HG03135 (cell line): ENCODE measurements at regions not wholly inside any gene's neighbourhood (a gene's known extent, or its start where the extent isn't known, plus 50 kb on each side); places are given as distances from the start of the nearest gene placed in this dataset.

ENCODE experiments used
- ATAC-seq: cut with Tn5 transposase; IDR thresholded peaks from one replicate; pipeline ENCODE4 v1.9.1; 2021; ENCODE audit warnings: mild to moderate bottlenecking, moderate library complexity; ENCODE audit not compliant: unreplicated experiment

GRCh38 chr2:176466918-176467452 lies 197.7 kb downstream of the MTX2 start:
- no peak for ATAC-seq

DNA sequence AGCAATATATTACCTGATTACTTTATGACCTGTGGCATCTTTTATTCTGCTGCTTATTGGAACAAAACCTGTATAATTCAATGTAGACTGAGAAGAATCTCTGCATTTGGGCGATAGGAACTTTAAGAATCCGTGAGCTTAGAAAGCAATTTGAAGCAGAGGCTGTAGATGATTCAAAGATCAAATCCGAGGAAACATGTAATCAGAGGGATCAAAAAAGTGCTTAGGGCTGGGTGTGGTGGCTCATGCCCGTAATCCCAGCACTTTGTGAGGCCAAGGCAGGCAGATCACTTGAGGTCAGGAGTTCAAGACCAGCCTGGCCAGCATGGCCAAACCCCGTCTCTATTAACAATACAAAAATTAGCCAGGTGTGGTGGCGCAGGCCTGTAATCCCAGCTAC lies 198.4 kb downstream of the MTX2 start:
- ATAC-seq: no peak

DNA sequence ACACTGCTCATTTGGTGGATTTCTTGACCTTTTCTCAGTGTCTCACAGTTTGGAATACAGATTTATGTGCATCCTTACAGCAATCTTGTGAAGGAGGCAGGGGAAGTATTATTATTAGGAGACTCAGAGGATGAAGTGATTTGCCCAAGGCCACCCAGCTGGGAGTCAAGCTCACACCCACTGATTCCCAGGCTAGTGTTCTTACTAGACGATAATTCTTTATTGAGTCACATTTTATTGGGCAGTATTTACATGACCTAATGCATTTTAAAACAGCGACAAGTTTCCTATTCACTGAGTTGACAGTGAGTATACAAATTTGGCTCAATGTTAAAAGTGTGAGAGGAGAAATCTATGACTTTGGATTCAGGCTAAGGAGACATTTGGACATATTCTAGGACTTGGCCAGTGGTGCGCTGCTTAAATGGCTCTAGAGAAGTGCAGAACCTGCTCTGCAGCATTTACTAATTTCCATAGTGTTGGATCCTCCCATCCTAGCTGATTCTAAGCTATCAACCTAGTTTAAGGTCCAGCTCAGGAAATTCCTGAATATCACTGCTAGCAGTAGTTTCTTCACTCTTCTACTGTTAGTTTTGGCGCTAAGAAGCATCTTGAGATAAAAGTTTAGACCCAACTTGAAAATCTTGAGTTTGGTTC lies 199.3 kb downstream of the MTX2 start:
- ATAC-seq: no peak

DNA sequence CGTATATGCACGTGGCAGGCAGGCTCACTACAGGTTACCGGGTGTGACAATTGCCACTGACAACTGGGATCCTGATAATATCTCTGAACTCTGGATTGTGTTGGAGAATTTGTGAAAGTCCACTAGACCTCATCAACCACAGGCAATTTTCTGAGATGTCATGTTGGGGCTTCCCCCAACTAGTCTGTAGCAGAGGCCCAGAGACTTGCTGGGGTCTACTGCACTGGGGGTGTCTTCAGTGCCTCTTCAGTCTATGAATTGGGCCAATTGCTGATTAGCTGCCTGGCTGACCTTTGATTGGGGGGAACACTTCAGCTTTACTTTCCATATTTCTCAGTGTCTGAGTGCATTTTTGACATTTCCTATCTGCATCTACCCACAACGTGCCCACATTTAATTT lies 201.5 kb downstream of the MTX2 start:
- ATAC-seq: no peak

- ATAC-seq: no peak
These were observed 202.7 kb downstream of the MTX2 start for GRCh38 chr2:176471949-176472348.

DNA sequence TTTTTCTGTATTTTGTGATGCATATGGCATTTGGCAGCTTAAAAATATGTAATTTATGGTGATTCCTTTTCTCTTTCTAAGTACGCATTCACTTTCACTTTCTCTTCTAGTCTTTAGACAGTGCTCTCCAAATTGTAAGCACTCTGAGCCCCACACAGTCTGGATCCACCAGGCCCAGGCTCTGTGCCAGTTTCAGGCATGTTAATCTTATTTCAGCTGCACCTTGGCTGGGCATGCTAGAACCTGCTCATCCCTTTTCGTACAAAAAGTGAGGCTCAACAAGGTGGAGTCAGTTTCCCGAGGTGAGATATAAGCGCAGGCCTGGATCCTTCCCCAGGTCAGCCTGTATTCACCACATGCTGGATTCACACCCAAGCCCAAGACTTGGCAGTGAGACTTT lies 203.9 kb downstream of the MTX2 start:
- no peak for ATAC-seq

- no peak for ATAC-seq
These were observed 204.6 kb downstream of the MTX2 start for GRCh38 chr2:176473851-176474250.

DNA sequence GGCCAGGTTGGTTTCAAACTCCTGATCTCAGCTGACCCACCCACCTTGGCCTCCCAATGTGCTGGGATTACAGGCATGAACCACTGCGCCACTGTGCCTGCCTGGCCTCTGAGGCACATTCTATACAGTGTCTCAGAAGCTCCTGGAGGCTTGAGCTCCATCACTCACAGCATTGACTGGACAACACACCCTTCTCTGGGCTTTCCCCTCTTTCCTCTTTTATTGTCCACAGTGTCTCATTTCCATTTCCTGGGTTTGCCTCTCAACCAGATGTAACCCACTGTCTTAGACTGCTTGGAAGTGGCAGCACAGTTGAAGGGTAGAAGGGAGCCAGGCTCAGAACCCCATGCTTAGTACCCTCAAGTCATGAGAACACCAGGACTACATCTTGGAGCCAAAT lies 208.1 kb downstream of the MTX2 start:
- ATAC-seq: no peak

GRCh38 chr2:176479961-176480360 lies 210.7 kb downstream of the MTX2 start:
- ATAC-seq: no peak

GRCh38 chr2:176482107-176482506 lies 212.9 kb downstream of the MTX2 start:
- ATAC-seq: no peak

DNA sequence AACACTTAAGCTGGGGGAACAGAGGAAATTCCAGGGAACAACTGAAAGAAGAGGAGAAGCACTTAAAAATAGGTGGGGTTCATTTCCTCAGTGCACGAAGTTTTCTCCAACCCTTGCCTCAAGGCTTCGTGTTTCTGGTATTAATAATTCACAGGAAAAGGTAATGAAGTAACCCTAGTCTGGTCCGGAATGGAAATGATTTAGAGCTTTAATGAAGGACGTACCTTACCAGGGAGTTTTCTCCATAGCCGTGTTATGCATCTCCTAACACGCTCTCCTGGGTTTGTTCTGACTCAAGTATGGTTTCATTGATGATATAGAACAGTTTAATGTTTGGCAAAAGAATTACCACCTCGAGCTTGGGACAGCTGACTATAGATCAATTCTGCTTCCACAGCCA lies 214.2 kb downstream of the MTX2 start:
- ATAC-seq: no peak

GRCh38 chr2:176483901-176484568 lies 214.8 kb downstream of the MTX2 start:
- ATAC-seq: no peak

DNA sequence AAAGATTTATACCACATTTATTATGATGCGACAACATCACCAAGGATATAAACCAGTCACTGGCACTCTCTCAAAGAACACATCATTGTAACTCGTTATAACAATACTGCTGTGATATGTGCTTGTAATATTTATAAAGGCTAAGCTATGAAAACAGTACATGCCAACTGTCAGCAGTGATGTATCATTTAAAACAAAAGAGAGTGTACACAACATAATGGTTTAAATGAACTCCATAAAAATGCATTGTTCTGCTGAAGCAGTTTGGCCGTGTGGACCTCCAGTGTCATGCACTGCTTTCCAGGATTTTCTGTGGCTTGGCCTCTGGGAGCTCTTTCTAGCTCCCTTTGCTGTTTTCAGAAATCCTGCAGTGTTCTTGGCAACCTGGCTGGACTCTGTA lies 215.6 kb downstream of the MTX2 start:
- ATAC-seq: no peak

DNA sequence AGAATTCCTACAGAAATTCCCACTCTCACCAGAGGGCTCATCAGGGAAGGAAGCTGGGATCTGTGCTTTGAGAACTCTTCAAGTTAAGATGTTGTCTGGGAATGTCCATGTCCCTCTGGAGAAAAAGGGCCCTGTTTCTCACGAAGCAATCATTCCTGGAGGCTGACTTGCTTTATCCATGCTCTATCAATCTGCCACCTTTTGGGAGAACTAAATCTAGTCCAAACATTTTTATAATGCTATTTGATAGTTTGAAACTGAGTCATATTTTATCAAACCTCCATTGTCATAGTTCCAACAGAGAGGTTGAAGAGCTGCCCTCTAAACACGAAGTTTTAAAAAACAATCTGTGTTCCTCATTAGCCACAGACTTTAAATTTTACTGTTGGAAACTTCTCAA lies 219.2 kb downstream of the MTX2 start:
- no peak for ATAC-seq

GRCh38 chr2:176490061-176490861 lies 221.0 kb downstream of the MTX2 start:
- no peak for ATAC-seq

DNA sequence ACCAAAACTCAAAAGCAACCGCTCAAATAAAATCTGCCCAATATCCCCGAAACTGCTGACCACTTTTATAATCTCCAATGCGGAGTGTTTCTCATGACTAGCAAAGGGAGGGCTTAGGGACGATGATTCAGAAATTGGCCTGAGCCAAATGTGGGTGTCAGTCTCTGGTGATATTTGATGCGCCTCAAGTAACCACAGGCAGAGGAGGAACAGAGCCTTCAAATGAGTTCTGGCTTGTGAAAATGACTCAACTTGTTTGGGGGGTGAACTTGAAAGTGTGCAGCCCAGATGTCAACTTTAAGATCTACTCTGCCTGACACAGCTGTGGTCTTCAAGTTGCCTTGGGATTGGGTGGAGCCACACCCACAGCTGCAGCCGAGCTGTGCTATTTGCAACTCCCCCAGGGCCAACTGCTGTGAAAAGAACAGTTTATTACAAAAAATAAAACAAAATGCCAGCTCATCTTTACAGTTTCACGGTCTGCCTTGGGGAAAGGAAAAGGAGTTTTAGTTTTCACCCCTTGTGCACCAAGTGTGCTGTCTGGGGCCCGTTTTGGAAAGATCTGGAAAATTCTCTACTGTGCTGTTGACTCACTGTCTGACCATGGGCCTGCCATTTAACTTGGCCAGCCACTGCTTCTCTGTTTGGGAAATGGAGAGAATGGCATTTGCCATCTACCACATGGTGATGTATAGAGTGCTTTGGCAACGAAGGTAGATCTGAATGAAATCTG lies 222.1 kb downstream of the MTX2 start:
- peak; percentile 84 for ATAC-seq

- ATAC-seq: no peak
These were observed 223.3 kb downstream of the MTX2 start for GRCh38 chr2:176492583-176492982.

GRCh38 chr2:176493226-176493825 lies 224.1 kb downstream of the MTX2 start:
- no peak for ATAC-seq

GRCh38 chr2:176493909-176494308 lies 224.7 kb downstream of the MTX2 start:
- ATAC-seq: no peak

DNA sequence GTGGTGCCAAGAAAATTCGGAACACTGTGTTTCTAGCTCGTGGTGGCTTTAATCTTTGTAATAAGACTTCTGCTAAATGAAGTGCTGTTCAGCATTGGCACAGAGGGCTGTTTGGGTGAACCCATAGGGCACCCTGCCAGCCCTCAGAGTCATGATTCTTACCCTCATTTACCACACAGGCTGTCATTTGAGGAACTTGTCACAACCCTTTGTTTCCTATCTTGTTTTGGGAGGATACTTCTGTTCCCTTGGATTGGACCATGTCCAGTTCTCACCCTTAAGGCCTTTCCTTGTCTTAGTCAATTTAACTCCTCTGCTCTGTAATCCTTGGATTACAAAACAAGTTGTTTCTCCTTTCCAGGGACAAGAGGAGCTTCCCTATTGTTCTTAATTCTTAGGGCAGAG lies 225.7 kb downstream of the MTX2 start:
- no peak for ATAC-seq

DNA sequence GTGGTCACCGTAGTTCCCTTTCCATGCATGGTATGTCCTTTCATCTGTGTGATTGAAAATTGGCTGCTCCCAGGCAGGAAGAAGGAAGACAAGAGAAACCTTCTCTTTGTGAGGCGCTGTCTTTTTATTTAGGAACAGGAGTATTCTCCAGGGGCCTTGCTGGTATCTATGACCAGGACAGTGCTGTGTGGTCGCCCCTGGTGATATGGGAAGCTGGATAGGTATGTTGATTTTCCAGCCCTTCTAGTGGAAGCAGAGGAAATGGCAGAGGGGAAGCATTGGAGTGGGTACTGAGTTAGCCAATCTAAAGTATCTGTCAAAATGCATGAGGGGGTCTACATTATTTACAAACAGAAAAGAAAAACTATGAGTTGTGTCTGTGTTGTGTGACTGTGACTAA lies 226.6 kb downstream of the MTX2 start:
- ATAC-seq: no peak
